Spinal cord (tissue), 9 donors: ENCODE measurements at regions not wholly inside any gene's neighbourhood (a gene's known extent, or its start where the extent isn't known, plus 50 kb on each side); places are given as distances from the start of the nearest gene placed in this dataset.

ENCODE experiments used
- DNase-seq, 6 donors: peaks; one replicate each; pipeline versions ENCODE4 v3.0.0 to v3.0.0-alpha.2; 2013 to 2015; ENCODE audit warnings: low spot score in 6 of 6, low read depth in 4 of 6
- H3K27ac ChIP-seq: one replicate; pipeline ENCODE4 v1.5.1; 2013; ENCODE audit warnings: low read depth, low read length, control low read depth
- H3K27me3 ChIP-seq: one replicate; pipeline ENCODE4 v1.6.1; 2013; ENCODE audit warnings: low read length; ENCODE audit not compliant: control insufficient read depth, insufficient read depth
- H3K36me3 ChIP-seq: one replicate; pipeline ENCODE4 v1.6.1; 2013; ENCODE audit warnings: low read length; ENCODE audit not compliant: control insufficient read depth, insufficient read depth
- H3K4me1 ChIP-seq: one replicate; pipeline ENCODE4 v1.6.1; 2013; ENCODE audit warnings: low read length; ENCODE audit not compliant: control insufficient read depth, insufficient read depth
- H3K4me3 ChIP-seq: one replicate; pipeline ENCODE4 v1.5.1; 2013; ENCODE audit warnings: low read depth, low read length, control low read depth
- H3K9me3 ChIP-seq: one replicate; pipeline ENCODE4 v1.6.1; 2013; ENCODE audit warnings: low read length; ENCODE audit not compliant: control insufficient read depth, insufficient read depth
- WGBS: methylation state at CpG from one replicate; pipeline ENCODE4 v1.1.5; 2013; ENCODE audit warnings: missing lambda C conversion rate; ENCODE audit not compliant: insufficient coverage; 5-methylcytosine and 5-hydroxymethylcytosine counted together
- donor health status: healthy.

- H3K27ac ChIP-seq, result no peak overlapping the region
- H3K27me3 ChIP-seq, result no peaks in the 10 kb centered on the region
- no peaks in the 10 kb centered on the region for H3K4me1 ChIP-seq
- WGBS, result no CpG with 5 or more reads among the region's 2 CpGs
- H3K9me3 ChIP-seq, result no peaks in the 10 kb centered on the region
- no peak for DNase-seq
- H3K4me3 ChIP-seq, result no peak overlapping the region
- no peaks in the 10 kb centered on the region for H3K36me3 ChIP-seq
These were observed 146.1 kb upstream of the TSC22D2 start for GRCh38 chr3:150261958-150262357.

GRCh38 chr3:150261418-150261817 is 146.7 kb upstream of the TSC22D2 start:
- no peaks in the 10 kb centered on the region for H3K27me3 ChIP-seq
- H3K36me3 ChIP-seq, result no peaks in the 10 kb centered on the region
- no CpG with 5 or more reads among the region's 2 CpGs for WGBS
- no peak overlapping the region for H3K4me3 ChIP-seq
- no peaks in the 10 kb centered on the region for H3K9me3 ChIP-seq
- DNase-seq, result no peak
- H3K4me1 ChIP-seq, result no peaks in the 10 kb centered on the region
- no peak overlapping the region for H3K27ac ChIP-seq

GRCh38 chr3:150260398-150260710 is 147.7 kb upstream of the TSC22D2 start:
- Histone ChIP-seq H3K4me1 (no peaks in the 10 kb centered on the region), H3K4me3 (no peak overlapping the region), H3K9me3 (no peaks in the 10 kb centered on the region), H3K27ac (no peak overlapping the region), H3K27me3 (no peaks in the 10 kb centered on the region), H3K36me3 (no peaks in the 10 kb centered on the region)
- DNase-seq, result no peak
- WGBS, result no CpG with 5 or more reads among the region's 3 CpGs

GRCh38 chr3:150259526-150260397 is 148.3 kb upstream of the TSC22D2 start:
- Histone ChIP-seq H3K27ac (no peak overlapping the region), H3K9me3 (no peaks in the 10 kb centered on the region), H3K36me3 (no peaks in the 10 kb centered on the region), H3K4me3 (no peak overlapping the region), H3K27me3 (no peaks in the 10 kb centered on the region), H3K4me1 (no peaks in the 10 kb centered on the region)
- WGBS, result 80% methylated on average over 4 of the region's 5 CpGs
- DNase-seq, result no peak

- Histone ChIP-seq H3K27me3 (no peaks in the 10 kb centered on the region), H3K4me1 (no peaks in the 10 kb centered on the region), H3K36me3 (no peaks in the 10 kb centered on the region), H3K27ac (no peak overlapping the region), H3K4me3 (no peak overlapping the region), H3K9me3 (no peaks in the 10 kb centered on the region)
- DNase-seq, result no peak
- WGBS, result 87% methylated on average over 5 of the region's 5 CpGs
These were observed 151.3 kb upstream of the TSC22D2 start for GRCh38 chr3:150256782-150257181.

GRCh38 chr3:150256318-150256717 is 151.8 kb upstream of the TSC22D2 start:
- 100% methylated on average over 1 of the region's 1 CpG for WGBS
- no peak overlapping the region for H3K27ac ChIP-seq
- H3K27me3 ChIP-seq, result no peaks in the 10 kb centered on the region
- H3K4me1 ChIP-seq, result no peaks in the 10 kb centered on the region
- H3K9me3 ChIP-seq, result no peaks in the 10 kb centered on the region
- no peaks in the 10 kb centered on the region for H3K36me3 ChIP-seq
- DNase-seq, result no peak
- no peak overlapping the region for H3K4me3 ChIP-seq

GRCh38 chr3:150255826-150256225 is 152.3 kb upstream of the TSC22D2 start:
- no peak for DNase-seq
- Histone ChIP-seq H3K27me3 (no peaks in the 10 kb centered on the region), H3K36me3 (no peaks in the 10 kb centered on the region), H3K9me3 (no peaks in the 10 kb centered on the region), H3K4me1 (peaks cover 3% of the 10 kb centered on the region), H3K4me3 (no peak overlapping the region), H3K27ac (peak overlapping the region; percentile 74)

- Histone ChIP-seq H3K27ac (peak overlapping the region; percentile 74), H3K9me3 (no peaks in the 10 kb centered on the region), H3K4me1 (peaks cover 3% of the 10 kb centered on the region), H3K4me3 (no peak overlapping the region), H3K27me3 (no peaks in the 10 kb centered on the region), H3K36me3 (no peaks in the 10 kb centered on the region)
- DNase-seq, result peak in 5 of 6 donors; percentile 40 to 94 (median 71)
- 27% methylated on average over 3 of the region's 3 CpGs for WGBS
These were observed 152.7 kb upstream of the TSC22D2 start for GRCh38 chr3:150255413-150255812.

- Histone ChIP-seq H3K9me3 (no peaks in the 10 kb centered on the region), H3K27ac (no peak overlapping the region), H3K4me3 (no peak overlapping the region), H3K36me3 (no peaks in the 10 kb centered on the region), H3K4me1 (peaks cover 10% of the 10 kb centered on the region), H3K27me3 (no peaks in the 10 kb centered on the region)
- 90% methylated on average over 3 of the region's 4 CpGs for WGBS
- no peak for DNase-seq
These were observed 153.8 kb upstream of the TSC22D2 start for GRCh38 chr3:150254309-150254708.

GRCh38 chr3:150253622-150254021 is 154.5 kb upstream of the TSC22D2 start:
- Histone ChIP-seq H3K9me3 (no peaks in the 10 kb centered on the region), H3K36me3 (no peaks in the 10 kb centered on the region), H3K4me3 (no peak overlapping the region), H3K27ac (no peak overlapping the region), H3K27me3 (no peaks in the 10 kb centered on the region), H3K4me1 (peaks cover 10% of the 10 kb centered on the region)
- DNase-seq, result peak in 2 of 6 donors; percentile 62 to 72
- 51% methylated on average over 2 of the region's 3 CpGs for WGBS
